Stromal cell of bone marrow (primary cell): ENCODE measurements at regions not wholly inside any gene's neighbourhood (a gene's known extent, or its start where the extent isn't known, plus 50 kb on each side); places are given as distances from the start of the nearest gene placed in this dataset.
A peak's percentile ranks its signal among the peaks of the same experiment; 100 is the strongest.
"Not testable (repeated sequence)": the region's sequence is repeated elsewhere in the genome, so short reads cannot be mapped to it uniquely, and the experiment has no call there.

Experiments used
- DNase-seq: peaks from one replicate; pipeline ENCODE4 v3.0.0-alpha.2; 2012; ENCODE audit warnings: low read depth

DNA sequence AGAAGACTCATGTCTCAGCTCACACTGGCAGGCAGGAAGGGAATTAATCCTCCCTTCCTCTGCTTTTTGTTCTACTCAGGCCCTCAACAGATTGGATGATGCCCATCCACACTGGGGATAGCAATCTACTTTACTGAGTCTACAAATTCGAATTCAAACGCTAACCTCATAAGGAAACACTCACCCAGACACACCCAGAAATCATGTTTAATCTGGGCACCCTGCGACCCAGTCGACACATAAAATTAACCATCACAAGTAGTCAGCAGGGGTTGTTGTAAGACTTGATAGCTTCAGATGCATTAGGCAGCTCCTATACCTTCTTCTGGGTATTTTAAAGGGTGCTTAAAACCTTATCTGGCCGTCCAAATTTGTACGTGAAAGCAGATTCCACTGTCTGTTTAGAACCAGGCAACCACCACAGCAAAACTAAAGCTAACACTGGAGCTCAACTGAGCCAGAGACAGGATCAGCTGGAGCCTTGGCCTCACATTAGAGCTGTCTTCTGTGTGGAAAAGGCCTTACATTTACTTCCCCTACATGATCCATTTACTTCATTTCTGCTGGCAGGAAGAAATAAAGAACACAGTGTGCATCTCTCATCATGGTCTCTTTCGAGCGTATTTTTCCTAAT lies 407.3 kb upstream of the PPP2R3A start:
- DNase-seq, result no peak

DNA sequence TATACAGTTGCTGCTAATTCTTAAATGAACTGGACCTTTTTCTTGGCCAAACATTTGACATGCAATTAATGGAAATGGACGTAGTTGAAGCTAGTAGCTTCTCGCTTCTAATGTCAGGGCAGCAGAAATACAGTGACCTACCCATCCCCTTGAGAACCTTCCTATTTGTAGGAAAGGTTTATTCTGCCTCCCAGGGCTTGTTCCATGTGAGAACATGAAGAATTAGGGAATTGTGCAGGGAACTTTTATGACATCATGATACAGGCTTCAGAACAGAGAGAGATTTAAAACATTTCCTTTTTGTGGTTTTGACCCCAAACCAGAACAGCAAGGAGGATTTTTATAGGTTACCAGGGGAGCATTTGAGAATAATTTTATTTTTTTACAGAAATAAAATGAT lies 406.6 kb upstream of the PPP2R3A start:
- DNase-seq, result peak; percentile 3

DNA sequence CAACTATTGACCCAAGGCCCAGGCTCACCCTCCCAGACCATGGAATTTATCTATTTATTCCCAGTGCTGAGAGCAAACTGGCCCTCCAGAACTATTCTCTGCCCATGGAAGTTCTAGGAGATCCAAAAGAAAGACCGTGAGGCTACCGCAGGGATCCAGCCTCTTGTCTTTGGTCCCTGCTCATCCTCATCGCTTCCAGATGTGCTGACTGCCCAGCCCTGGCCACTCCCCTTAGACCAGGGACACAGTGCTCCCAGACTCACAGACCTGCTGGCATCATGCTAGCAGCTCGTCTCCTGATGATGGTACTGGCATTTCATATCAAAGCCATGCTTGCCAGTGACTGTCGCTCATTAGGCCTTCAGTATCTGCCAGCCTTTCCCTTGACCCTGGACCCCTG lies 405.7 kb upstream of the PPP2R3A start:
- DNase-seq, result no peak

DNA sequence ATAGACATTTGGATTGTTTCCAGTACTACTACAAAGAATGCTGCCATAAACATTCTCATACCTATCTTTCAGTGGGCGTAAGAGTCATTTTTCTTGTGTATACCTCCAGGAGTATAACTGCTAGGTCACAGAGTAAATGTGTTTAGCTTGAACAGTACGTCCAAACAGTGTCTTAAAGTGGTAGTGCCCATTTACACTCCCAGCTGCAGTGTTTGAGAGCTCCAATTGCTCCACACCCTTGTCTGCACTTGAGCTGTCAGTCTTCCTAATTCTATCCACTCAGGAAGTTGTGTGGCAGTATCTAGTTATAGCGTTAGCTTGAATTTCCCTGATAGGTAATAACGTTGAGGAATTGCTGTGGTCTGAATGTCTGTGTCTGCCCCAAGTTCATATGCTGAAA lies 404.7 kb upstream of the PPP2R3A start:
- DNase-seq, result no peak

- no peak for DNase-seq
Measured at GRCh38 chr3:135564696-135565095, 400.8 kb upstream of the PPP2R3A start.

DNA sequence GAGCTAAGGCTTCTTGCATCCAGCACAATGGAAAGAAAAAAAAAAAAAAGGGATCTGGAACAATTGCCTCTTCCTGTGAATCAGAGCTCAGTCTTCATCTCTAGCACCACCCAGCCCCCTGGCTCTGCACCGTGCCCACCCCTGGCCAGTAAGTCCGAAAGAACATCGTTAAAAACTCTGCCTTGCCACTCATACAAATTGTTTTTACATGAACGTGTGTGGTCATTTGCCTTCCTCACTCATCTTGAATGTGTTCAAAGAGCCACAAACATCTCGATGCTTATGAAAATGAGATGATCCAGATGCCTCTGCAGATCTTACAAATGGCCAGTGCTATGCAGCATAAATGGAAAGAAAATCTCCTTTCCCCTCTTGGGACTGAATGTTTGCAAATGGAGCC lies 400.0 kb upstream of the PPP2R3A start:
- DNase-seq, result no peak

- no peak for DNase-seq
Measured at GRCh38 chr3:135567223-135567622, 398.3 kb upstream of the PPP2R3A start.

- DNase-seq, result no peak
Measured at GRCh38 chr3:135576751-135577150, 388.8 kb upstream of the PPP2R3A start.

DNA sequence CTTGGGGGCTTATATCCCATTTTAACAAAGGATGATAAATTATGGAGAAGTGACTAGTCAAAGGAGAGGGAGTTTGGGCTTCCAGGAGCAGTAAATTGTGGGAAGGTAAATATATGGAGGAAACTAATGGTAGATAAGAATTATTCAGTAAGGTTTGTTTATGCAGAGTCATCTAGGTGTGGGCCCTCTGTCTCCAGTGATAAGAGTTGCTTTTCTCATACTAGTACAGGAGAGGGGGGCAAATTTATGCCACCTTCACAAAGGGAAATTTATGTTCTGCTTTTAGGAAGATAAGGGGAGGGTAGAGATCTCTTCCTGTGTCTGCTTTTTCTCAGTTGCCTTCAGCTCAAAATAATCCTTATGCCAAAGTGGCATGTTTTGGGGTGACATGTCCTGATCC lies 383.7 kb upstream of the PPP2R3A start:
- DNase-seq, result no peak

DNA sequence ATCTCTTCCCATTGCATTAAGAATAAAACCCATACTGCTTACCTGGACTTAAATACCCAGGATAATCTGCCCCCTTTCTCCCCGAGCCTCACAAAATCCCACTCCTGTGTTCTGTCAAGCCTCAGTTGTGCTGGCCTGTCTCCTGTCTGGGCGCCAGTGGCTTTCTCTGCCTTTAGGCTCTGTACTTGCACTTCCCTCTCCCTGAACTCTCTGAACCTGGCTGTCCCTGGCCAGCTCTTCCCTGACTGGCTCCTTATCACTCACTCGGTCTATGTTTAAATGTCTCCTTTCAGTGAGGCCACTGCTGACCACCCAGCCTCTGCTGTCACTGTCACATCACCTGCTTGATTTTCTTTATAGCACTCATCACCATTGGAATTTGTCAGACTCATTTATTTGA lies 382.7 kb upstream of the PPP2R3A start:
- no peak for DNase-seq

DNA sequence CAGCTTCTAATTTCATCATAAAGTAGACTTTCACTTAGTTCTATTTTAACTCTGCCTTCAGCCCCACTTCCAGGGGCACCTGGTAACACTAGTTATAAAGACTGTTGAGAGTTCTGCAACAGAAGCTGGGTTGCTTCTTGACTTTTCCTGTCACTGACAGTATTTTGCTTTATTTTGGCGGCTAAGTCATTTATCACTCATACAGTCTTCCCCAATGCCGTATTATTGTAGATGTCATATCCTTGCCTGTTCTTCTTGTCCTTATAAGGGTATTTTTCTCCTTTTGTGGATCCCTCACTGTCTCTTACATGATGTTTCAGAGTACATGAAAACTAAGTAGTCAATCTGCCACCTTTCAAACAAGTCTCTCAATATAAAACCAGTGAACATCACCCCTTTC lies 369.0 kb upstream of the PPP2R3A start:
- DNase-seq, result no peak

- DNase-seq, result no peak
Measured at GRCh38 chr3:135597855-135598254, 367.7 kb upstream of the PPP2R3A start.

GRCh38 chr3:135598597-135598996 lies 366.9 kb upstream of the PPP2R3A start:
- no peak for DNase-seq

DNA sequence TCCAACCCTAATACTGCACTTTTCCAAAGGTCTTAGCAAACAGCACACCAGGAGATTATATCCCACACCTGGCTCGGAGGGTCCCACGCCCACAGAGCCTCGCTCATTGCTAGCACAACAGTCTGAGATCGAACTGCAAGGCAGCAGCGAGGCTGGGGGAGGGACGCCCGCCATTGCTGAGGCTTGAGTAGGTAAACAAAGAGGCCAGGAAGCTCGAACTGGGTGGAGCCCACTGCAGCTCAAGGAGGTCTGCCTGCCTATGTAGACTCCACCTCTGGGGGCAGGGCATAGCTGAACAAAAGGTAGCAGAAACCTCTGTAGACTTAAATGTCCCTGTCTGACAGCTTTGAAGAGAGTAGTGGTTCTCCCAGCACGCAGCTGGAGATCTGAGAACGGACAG lies 361.0 kb upstream of the PPP2R3A start:
- not testable (repeated sequence) for DNase-seq

- no peak for DNase-seq
Measured at GRCh38 chr3:135618123-135618522, 347.4 kb upstream of the PPP2R3A start.

- no peak for DNase-seq
Measured at GRCh38 chr3:135621184-135621920, 344.2 kb upstream of the PPP2R3A start.

DNA sequence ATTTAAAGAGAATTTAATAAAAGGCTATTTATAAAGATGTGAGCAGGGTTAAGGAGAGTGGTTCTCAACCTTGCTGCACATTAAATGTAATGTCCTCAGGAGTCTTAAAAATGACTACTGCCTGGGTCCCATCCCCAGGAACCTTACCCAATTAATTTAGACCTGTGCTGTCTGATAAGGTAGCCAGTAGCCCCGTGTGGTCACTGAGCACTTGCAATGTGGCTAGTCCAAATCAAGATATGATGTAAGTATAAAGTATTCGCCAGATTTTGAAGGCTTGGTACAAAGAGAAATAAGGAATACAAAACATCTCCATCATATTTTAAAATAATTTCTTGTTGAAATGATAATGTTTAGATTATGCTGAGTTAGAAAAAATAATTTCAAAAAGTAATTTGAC lies 343.3 kb upstream of the PPP2R3A start:
- DNase-seq, result no peak

DNA sequence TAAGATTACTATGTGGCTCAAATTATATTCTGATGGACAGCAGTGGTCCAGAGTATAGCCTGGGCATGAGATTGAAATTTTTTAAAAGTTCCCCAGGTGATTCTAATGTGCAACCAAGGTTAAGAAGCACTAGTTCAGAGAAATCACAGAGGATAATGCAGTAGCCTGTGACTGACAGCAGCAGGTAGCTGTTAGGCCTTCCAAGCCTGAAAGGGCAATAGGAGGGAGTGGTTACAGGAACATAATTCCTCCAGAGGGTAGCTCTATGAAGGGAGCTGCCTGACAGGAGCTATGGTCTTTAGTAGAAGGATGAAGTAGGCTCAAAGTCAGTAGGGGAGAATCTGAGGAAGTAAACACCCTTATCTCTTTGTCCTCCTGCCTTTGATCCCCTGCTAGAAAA lies 342.9 kb upstream of the PPP2R3A start:
- DNase-seq, result no peak

- DNase-seq, result no peak
Measured at GRCh38 chr3:135623558-135623957, 342.0 kb upstream of the PPP2R3A start.

GRCh38 chr3:135627057-135627456 lies 338.5 kb upstream of the PPP2R3A start:
- no peak for DNase-seq

GRCh38 chr3:135629701-135630408 lies 335.7 kb upstream of the PPP2R3A start:
- DNase-seq, result no peak

GRCh38 chr3:135632556-135633065 lies 332.9 kb upstream of the PPP2R3A start:
- DNase-seq, result no peak

DNA sequence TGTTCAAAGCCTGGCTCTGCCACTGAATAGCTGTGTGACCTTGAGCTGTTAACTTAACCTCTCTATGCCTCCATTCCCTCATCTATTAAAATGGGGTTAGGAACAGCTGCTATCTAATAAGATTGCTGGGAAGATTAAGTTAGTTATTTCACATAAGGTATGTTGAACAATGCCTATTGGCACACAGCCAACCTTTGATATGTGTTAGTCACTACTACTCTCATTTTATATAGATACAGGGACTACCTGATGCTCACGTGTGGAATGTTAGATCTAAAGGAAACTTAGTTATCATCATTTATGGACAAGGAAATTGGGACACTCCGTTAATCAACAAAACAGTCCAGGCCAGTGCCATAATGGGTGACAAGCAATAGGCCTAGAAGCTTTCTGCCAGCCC lies 332.4 kb upstream of the PPP2R3A start:
- DNase-seq, result no peak
